M059J (cell line): ENCODE measurements at regions not wholly inside any gene's neighbourhood (a gene's known extent, or its start where the extent isn't known, plus 50 kb on each side); places are given as distances from the start of the nearest gene placed in this dataset.
"Not testable (repeated sequence)": the region's sequence is repeated elsewhere in the genome, so short reads cannot be mapped to it uniquely, and the experiment has no call there.

Experiments used
- DNase-seq: peaks from one replicate; pipeline ENCODE4 v3.0.0-alpha.2; 2012; ENCODE audit warnings: low read depth

DNA sequence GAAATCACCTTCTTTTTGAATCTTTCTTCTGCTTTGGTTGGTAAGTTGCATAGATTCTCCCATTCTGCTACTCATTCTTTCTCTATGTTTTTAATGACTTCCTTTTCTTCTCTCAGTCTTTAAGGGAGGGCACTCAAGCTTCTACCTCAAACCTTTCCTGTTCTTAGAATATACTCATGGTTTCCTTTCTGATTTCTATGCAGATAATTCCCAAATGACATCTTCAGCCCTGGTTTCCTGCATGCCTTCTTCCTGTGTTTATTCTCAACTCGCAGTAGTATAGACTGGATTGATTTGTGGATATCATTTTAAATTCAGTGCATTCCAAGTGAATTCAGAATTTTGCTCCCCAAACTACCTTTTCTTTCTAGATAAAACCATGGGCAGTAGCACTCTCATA is 803.6 kb downstream of the METTL15 start:
- no peak for DNase-seq

DNA sequence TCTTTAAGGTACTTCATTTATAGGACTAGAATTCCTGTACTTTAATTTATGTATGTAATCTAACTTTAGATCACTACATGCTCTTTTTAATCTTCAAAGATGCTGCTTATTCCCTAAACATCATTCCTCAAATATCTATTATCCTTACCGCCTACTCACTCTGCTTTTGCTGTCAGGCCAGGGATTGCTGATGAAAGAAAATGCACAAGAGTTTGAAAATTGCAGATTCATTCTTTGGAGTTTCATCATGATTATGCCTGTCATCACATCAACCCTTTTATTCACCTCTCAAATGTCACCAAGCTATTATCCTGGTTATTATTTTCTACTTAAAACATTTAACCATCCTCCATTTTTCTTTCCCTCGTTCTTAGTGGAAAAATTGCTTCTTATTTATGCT is 802.7 kb downstream of the METTL15 start:
- no peak for DNase-seq

- DNase-seq: no peak
These were observed 795.5 kb downstream of the METTL15 start for GRCh38 chr11:28903716-28904115.

DNA sequence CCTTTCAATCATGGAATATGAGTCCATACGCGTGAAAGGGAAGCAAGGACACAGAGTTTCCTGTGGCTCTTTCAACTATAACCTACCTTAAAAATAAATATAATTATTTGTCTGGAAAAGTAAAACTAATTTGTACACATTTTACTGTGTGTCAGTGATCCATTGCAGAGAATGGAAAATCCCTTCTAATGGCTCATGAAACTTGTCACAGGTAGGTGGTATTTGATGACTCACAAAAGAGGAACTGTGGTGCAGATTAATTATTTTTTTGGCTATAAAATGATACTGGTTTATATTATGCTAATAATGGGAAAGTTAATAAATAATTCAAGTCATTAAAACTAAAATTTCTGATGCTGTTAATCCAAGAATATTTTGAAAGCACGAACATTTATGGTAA is 792.2 kb downstream of the METTL15 start:
- DNase-seq: peak; percentile 7

DNA sequence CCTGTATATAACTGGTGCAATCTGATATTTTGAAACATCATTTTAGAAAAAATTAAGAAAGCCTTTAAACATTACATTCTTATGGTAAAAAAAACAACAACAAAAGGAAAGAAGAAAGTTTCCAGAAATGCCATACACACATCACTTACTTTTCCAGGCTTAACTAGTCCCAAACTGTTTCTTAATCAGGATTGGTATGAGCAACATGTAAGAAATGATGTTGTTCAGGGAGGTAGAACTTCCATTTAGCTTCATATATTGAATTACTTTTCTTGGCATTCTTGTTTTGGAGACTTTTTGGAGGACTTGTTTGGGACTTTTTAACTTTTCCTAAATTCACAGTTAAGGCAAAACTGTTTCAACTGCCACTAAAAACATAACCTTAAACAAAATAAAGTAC is 791.5 kb downstream of the METTL15 start:
- no peak for DNase-seq

- not testable (repeated sequence) for DNase-seq
These were observed 782.4 kb downstream of the METTL15 start for GRCh38 chr11:28890601-28891040.

DNA sequence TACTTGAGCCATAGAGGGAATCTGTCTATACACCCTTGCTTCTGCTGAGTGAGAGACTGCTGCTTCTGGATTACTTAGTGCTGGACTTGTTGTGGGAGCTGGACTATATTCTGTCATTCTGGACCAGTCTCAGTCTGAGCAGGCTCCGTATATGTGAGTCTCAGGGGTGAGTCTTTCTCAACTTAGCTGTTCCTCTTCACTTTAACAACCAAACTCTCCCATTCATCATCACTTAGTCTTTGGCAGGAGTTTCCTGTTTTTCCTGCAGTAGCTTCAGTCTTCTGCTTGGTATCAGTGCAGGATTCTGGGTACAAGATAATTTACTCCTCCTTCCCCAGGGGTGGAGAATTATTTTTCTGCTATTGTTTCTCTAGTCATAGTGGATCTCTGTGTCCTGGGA is 779.5 kb downstream of the METTL15 start:
- no peak for DNase-seq

- no peak for DNase-seq
These were observed 771.7 kb downstream of the METTL15 start for GRCh38 chr11:28879869-28880268.

DNA sequence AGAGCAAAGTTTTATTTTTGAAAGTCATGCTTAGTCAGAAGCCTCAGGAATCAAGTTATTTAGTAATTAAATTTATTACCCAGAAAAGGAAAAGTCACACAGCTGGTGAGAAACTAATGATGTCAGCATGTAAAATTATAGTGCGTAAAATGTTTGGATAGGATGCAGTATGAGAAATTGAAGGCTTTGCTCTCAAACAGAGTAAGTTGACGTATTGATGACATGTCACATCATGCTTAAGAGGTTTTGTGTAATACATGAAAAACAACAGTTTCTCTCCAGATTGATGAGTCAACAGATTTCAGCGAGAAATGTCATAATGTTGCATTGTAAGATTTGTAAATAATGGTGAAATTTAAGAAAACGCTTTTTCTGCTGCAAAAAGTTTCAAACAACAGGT is 769.8 kb downstream of the METTL15 start:
- peak; percentile 44 for DNase-seq

- DNase-seq: peak; percentile 28
These were observed 769.2 kb downstream of the METTL15 start for GRCh38 chr11:28877340-28877739.

DNA sequence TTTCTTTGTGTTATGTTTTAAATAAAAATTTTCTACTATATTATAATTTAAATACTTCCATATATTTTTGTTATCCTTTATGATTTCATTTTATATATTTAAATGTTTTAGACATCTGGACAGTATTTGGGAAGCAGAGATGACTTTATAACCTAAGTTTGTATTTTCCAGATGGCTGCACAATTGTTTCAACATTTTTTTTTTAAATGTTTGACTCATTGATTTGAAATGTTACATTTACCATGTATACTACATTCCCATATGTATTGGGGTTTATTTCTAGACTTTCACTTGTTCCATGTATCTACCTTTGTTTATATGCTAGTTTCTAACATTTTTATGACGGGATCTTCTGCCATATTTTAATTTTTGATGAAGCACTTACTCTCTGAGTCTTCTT is 766.5 kb downstream of the METTL15 start:
- no peak for DNase-seq

- no peak for DNase-seq
These were observed 762.9 kb downstream of the METTL15 start for GRCh38 chr11:28871090-28871489.

- DNase-seq: no peak
These were observed 755.2 kb downstream of the METTL15 start for GRCh38 chr11:28863422-28863821.

DNA sequence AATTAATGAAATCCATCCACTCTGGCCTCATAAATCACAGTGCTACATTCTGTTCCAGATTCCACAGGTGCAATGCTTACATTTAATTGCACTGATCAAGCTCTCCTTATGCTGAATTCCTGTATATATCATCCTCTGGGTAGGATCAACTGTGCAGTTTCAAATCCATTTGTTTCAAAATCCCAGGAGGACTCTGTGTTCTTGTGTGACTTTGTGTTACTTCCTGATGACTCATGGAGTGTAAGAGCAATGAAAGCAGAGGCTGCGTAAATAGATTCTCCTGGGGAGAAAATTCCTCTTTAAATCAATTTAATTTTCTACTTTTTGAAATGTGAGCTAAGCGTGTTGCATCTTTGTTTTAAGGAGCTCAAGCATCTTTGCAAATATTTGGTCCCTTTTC is 752.7 kb downstream of the METTL15 start:
- peak; percentile 66 for DNase-seq

DNA sequence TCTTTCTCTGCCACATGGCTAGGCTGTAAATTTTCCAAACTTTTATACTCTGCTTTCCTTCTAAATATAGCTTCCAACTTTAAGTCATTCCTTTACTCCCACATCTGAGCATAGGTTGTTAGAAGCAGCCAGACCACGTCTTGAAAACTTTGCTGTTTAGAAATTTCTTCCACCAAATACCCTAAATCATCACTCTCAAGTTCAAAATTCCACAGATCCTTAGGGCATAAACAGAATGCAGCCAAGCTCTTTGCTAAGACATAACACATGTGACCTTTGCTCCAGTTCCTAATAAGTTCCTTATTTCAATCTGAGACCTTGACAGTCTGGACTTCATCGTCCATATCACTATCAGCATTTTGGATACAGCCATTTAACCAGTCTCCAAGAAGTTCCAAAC is 749.9 kb downstream of the METTL15 start:
- no peak for DNase-seq

DNA sequence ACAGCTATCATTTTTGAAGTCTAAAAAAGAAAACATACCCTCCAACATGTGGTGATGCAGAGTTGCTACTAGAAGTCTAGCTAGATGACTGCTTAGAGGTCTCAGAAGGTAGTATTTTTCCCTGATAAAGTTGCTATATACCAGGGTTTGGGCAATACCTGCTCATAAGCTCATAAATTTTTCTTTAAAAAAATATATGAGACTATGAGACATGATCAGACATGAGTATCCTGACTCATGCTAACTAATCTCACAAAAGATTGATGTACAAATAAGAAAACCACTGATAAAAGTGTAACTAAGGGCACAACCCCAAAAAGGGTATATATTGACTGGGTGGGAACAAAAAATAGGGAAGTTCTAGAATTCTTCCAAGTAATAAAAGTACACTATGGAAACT is 740.9 kb downstream of the METTL15 start:
- no peak for DNase-seq

DNA sequence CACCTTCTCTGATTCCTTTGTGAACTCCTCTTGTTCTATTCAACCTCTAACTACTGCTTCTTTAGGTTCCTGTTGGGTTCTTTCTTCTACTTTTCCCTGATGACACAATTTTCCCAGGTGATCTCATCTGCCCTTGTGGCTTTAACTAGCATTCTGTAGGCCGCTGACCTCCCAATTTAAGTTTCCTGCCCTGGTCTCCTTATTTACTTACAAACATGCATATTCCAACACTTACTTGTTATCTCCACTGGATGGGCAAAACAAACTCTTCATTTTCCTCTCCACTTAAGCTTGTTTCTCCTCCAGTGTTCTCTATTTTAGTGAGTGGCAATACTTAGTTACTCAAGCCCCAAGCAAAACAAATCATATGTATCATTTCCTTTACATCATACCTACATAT is 734.5 kb downstream of the METTL15 start:
- peak; percentile 83 for DNase-seq

DNA sequence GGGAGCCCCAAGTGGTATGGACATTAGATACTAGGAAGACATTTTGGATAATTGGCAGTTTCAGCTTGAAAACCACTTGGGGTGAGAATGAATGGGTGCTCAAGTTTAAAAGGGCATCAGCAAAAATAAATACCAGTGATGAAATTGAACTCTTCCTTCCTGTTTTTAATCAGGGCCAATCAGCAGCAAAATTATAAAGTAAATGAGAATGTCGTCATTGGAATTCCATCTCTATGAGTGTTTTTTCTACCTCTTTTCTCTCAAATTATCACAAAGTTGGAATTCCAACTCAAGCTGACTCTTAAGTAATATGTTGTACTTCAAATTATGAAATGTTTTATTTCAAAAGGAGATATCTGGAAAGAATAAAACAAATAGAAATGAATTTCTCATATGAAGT is 730.6 kb downstream of the METTL15 start:
- DNase-seq: peak; percentile 72

- no peak for DNase-seq
These were observed 729.4 kb downstream of the METTL15 start for GRCh38 chr11:28837599-28837998.

GRCh38 chr11:28836285-28837081 is 728.3 kb downstream of the METTL15 start:
- peak; percentile 99 for DNase-seq

- peak; percentile 88 for DNase-seq
These were observed 727.6 kb downstream of the METTL15 start for GRCh38 chr11:28835790-28836189.

DNA sequence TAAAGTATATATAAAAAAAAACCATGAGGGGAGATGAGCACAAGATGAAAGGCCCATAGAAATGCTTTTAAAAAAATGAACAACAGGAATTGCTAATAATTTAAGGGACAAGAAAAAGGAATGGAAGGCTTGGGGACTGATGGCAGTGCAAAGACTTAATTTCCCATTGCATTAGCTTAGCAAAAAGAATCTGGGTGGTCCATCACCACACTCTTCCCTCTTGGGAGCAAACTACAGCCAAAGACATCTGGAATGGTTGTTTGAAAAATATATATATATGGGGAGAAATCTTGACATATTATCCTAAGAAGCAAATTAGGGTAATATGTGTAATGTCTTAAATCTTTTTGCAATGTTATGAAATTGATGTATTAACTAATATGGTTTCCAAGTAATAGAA is 727.1 kb downstream of the METTL15 start:
- no peak for DNase-seq

DNA sequence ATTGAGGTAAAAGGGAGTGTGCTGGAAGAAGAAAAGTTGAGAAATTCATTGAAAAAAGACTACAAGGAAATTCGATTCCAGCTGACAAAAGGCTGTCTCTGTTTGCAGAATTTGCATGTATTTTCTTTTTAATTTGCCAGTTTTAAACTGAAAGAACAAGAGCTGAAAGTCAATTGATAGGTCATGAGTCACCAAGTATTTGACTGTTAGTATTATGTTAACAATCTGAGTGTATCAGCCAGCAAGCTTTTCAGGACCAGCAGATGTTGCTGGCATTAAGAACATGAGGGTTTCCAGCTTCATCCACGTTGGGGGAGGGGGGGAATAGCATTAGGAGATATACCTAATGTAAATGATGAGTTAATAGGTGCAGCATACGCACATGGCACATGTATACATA is 726.7 kb downstream of the METTL15 start:
- DNase-seq: peak; percentile 89

- DNase-seq: peak; percentile 98
These were observed 725.5 kb downstream of the METTL15 start for GRCh38 chr11:28833670-28834069.
